ENCODE measurements at regions not wholly inside any gene's neighbourhood (a gene's known extent, or its start where the extent isn't known, plus 50 kb on each side); places are given as distances from the start of the nearest gene placed in this dataset.
A peak's percentile ranks its signal among the peaks of the same experiment; 100 is the strongest.

GRCh38 chr3:31288641-31289100 lies 244.1 kb upstream of the STT3B start (continued):
- 0 out of 2 replicates have a peak, but pooled peaks have one; percentile 29 for TF ChIP-seq ZSCAN29 (CRISPR knock-in tag; conservative IDR thresholded peaks at IDR 0.05)
- peak; percentile 51; the same call in 1 of the 2 replicates for TF ChIP-seq ZNF350 (CRISPR knock-in tag; IDR thresholded peaks at IDR 0.05; ENCODE audit: borderline replicate concordance, low read depth)
- TF ChIP-seq ARNTL (CRISPR knock-in tag; IDR thresholded peaks at IDR 0.05), result no peak
- peak; percentile 66 for TF ChIP-seq TCF7L2 (IDR thresholded peaks at IDR 0.05; ENCODE audit: low read depth, low read length)
- peak; percentile 49; the same call in 1 of the 2 replicates for TF ChIP-seq SP5 (CRISPR knock-in tag; IDR thresholded peaks at IDR 0.05; ENCODE audit: borderline replicate concordance, low read depth)
- TF ChIP-seq ZNF326 (CRISPR knock-in tag; IDR thresholded peaks at IDR 0.05; ENCODE audit: borderline replicate concordance), result no peak
- TF ChIP-seq MTA1 (CRISPR knock-in tag; IDR thresholded peaks at IDR 0.05; ENCODE audit: borderline replicate concordance), result peak; percentile 91
- no peak for TF ChIP-seq NKX3-1 (CRISPR knock-in tag; IDR thresholded peaks at IDR 0.05)
- no peak for TF ChIP-seq SETDB1 (CRISPR knock-in tag; IDR thresholded peaks at IDR 0.05; ENCODE audit: borderline replicate concordance)
- no peak for TF ChIP-seq CCAR2 (optimal IDR thresholded peaks at IDR 0.05; ENCODE audit: low read depth, low read length)
- TF ChIP-seq CBX1 (IDR thresholded peaks at IDR 0.05; ENCODE audit: low read depth), result peak; percentile 65
- TF ChIP-seq ZNF407 (CRISPR knock-in tag; IDR thresholded peaks at IDR 0.05; ENCODE audit: not compliant biosample characterization), result no peak
- peak; percentile 90 for TF ChIP-seq TBX2 (CRISPR knock-in tag; IDR thresholded peaks at IDR 0.05; ENCODE audit: borderline replicate concordance)
- no peak for TF ChIP-seq LRRFIP1 (CRISPR knock-in tag; conservative IDR thresholded peaks at IDR 0.05)
- TF ChIP-seq ZNF704 (CRISPR knock-in tag; IDR thresholded peaks at IDR 0.05; ENCODE audit: borderline replicate concordance), result no peak
- peak; percentile 38; the same call in 1 of the 2 replicates for TF ChIP-seq CEBPG (CRISPR knock-in tag; IDR thresholded peaks at IDR 0.05)
- TF ChIP-seq ZNF644 (CRISPR knock-in tag; IDR thresholded peaks at IDR 0.05; ENCODE audit: low read depth), result peak; percentile 50; the same call in 1 of the 2 replicates
- TF ChIP-seq ZIK1 (CRISPR knock-in tag; IDR thresholded peaks at IDR 0.05; ENCODE audit: borderline replicate concordance, low read depth), result no peak

All from HepG2 (cell line).